GM21367 (cell line): ENCODE measurements at regions not wholly inside any gene's neighbourhood (a gene's known extent, or its start where the extent isn't known, plus 50 kb on each side); places are given as distances from the start of the nearest gene placed in this dataset.

Experiments
- ATAC-seq: cut with Tn5 transposase; IDR thresholded peaks from one replicate; pipeline ENCODE4 v1.9.1; 2021; ENCODE audit not compliant: unreplicated experiment

DNA sequence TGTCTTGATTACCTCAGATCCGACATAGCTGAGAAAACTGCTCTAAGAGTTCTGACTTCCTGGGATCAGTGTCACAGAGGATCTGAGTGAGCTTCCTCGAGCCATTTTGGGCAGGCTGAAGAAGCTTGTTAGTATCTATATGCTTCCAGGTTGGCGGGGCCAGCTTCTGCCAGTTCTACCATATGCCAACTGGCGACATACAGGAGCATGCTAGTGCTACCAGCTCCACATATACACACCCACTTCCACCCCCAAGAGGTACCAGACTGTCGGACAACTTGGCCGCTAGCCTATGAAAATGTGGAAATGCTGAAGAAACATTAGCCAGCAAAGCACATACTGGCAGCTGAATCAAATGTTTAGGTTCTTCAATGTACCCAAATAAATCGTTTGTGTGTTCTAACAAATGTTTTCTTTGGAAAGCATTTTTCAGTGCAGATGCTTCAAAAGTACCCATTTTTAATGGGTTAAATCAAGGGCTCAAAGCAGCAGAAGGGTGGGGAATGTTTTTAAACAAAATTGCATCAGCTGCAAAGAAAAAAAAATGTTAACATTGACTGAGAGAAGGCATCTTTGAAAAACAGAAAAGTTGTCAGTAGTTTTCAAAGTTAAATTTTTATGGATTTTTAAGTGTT is 163.7 kb downstream of the KLF12 start:
- no peak for ATAC-seq

DNA sequence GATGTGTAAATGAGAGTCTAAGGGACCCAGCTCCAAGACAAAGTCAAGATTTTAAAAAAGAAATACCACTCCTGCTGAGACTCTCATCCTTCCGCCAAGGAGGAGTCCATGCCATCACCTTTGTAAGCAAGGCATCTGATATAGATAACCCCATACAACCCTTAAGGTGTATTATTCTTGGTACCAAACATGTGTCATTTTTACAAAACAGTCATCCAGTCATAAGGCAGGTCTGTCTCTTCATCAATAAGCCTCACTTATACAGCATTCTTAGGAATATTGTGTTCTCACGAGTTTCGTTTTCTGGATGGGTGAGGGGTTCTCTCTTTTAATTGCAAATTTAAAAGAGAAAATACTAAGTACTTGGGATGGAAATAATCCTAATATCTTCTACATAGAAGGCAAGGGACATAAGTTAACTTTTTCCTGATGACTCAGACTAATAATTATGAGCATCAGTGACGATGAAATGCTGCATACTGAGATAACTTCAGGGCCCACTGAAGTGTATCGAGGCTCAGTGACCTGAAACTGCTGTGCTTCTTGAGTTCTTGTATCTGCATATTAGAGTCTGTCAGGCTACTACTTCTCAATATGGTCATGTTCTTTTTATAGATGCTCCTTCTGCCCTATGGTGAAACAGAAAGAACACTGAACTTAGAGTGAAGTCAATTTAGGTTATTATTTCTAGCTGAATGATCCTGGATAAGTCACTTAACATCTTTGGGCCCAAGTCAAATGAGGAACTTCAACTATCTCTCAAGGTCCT is 166.6 kb downstream of the KLF12 start:
- peak; percentile 99 for ATAC-seq

DNA sequence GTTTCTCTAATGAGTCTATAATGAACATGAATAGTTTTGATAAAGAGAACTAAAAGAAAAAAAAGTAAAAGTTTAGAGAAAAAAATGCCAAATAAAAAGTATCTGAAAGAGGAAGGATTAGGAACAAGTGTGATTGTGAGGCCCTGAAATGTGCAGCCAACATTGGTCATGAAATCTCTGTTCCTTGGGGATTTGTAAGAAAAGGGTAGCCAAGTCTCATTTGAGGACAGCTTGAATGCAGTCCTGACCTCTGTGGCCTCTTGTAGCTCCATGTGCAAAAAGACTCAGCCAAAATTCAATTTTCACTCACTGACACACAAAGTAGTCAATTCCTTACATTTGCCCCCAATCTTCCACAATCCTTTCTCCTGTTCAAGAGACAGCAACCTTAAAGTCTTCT is 167.9 kb downstream of the KLF12 start:
- ATAC-seq, result no peak

DNA sequence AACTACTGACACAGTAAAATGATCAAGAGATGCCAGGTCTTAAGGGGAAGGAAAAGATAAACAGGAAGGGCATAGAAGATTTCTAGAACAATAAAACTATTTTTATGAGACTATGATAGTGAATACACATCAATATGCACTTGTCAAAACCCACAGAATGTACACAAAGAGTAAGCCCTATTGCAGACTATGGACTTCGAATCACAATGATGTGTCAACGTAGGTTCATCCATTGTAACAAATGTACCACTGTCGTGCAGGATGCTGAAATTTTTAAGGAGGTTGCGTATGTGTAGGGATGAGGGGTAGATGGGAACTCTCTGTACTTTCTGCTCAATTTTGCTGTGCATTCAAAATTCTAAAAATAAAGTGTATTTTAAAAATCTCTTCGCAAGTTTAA is 171.9 kb downstream of the KLF12 start:
- no peak for ATAC-seq

DNA sequence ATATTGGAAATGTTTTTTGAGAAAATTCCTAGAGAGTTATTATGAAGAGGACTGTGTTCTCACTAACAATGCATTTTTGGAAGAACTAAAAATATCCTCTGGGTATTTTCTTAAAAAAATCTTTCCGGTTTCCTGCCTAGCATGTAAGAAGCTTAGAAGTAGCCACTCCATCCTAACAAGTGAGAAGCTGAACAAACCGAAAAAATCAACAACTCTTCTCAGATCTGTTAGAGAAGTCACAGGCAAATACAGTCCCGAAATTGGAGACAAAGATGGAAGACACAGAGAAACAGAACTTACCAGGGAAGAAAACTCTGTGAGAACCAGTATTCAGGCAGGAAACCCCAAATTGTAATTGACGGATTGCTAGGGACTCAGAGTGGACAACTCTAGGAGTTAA is 173.0 kb downstream of the KLF12 start:
- ATAC-seq, result no peak

DNA sequence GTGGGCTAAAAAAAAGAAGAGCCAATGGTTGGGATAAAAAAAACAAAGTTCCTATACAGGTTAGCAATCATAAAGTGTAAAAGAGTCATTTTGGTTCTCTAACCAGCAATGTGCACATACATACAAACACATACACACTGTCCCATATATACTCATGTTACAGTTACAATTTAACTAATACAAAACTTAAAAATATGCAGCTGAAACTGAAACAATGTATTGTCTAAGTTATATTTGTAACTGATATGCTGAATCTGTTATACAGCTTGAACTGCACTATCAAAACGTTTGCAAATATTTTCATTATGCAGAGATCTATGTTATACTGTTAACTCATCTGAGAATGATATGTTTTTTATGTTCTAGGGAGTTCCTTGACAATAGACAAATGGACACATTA is 173.7 kb downstream of the KLF12 start:
- no peak for ATAC-seq

DNA sequence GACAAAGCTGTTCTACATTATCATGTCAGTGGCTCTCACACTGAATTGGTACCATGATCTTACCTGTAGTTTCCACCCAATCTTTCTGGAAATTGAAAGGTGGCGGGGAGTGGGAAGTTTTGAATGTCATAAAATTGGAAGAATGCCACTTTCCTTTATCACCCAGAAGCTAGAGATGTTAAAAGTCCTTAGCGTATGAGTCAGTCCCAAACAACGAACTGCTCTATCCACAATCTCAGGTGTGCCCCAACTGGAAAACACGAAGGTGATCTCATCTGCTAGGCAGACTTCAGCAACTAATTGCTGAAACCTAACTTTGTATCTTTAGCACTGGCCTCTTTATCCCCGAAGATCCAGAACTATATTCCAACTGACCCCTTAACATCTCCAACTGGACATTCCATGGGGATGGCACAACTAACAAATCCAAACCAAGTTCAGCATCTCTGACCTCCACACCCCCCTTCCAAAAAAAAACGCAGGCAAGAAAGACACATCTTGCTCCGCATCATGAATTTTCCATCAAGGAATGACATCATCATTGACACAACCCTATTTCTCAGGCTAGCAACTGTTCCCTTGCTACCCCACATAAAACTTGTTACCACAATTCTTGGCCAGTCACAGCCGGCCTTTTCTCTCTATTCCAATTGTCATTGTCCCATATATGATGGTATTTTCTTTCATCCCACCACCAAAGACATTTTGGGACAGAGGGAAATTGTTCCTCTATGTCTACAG is 175.4 kb downstream of the KLF12 start:
- no peak for ATAC-seq

DNA sequence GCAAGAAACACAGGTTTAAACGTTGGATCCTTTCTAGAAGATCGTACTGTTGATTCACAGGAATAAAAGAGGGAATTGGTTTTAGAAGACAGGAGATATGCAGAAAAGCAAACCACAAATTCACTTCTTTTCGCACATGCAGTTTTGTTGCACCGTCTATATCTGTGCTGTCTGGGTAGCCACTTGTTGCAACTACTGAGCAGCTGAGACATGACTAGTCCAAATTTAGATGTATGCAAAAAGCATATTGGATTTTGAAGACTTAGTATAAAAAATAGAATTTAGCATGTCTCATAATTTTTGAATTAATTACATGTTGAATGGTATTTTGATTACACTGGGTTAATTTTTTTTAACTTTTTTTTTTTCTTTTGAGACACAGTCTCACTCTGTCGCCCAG is 176.3 kb downstream of the KLF12 start:
- ATAC-seq, result no peak

DNA sequence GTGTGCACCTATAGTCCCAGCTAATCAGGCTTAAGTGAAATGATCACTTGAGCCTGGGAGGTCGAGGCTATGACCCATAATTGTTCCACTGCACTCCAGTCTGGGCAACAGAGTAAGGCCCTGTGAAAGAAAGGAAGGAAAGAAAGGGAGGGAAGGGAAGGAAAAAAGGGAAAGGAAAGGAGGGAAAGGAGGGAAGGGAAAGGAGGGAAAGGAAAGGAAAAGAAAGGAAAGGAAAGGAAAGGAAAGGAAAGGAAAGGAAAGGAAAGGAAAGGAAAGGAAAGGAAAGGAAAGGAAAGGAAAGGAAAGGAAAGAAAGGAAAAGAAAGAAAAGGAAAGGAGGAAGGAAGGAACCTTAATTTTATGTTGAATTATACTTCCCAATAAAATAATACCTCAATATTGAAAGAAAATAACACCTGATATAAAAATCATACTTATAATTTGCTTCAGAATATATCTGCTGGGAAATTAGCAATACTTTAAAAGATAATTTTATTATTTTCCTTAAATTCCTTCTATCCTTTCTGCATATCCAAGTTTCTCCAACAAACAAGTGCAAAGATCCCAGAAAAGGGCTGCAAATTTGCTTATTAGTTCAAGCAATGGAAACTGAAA is 177.3 kb downstream of the KLF12 start:
- no peak for ATAC-seq

DNA sequence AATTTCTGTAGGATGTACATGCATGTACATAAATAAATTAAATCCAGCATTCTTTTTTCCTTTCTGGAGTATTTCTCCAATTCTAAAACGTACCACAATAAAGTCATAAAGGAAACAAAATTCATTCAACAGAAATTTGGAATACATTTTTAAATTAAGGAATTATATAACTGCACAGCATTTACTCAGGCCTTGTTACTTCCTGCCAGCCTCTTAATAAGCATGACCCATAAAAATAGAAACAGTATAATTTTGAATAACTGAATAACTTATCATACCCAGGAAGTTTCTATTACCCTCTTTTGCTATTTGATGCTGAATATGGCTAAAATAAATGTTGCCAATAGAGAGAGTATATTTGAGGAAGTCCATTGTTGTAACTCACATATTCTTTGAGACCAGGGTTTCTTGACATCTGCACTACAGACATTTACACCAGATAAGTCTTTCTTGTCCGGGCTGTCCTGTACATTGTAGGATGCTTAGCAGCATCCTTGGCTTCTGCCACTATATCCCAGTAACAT is 178.2 kb downstream of the KLF12 start:
- no peak for ATAC-seq

DNA sequence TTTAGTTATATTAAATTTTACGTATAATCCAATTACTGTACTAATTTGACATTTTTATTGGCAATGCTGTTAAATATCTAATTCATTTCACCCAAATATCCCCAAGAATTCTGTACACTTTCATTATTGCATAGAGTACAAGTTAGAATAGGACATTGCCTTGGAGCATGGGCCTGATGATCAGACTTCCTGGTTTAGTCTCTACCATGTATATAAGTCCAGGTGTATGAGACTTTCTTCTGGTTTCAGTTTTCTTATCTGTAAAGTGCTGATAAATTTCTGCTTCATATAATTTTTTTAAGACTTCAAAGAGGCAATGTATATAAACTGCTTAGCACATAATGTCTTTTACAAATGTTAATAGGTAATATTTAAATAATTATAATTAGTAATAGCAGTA is 179.4 kb downstream of the KLF12 start:
- peak; percentile 66 for ATAC-seq

DNA sequence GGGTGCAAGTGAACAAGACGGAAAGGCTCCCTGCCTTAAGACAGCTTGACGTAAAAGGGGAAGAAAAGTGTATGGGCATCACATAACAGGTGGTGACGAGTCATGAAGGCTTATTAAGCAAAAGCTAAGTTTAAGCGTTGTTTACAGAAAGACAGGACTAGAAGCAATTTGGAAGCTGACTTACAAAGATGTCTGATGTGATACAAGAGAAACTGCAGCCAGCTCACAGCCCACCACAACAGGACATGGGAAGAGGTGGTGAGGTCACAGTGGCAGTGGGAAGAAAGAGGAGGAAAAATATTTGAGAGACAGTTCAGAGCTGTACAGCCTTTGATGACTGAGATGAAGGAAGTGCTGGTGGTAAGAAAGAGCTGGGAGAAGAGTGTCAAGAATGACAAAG is 181.6 kb downstream of the KLF12 start:
- ATAC-seq, result no peak

DNA sequence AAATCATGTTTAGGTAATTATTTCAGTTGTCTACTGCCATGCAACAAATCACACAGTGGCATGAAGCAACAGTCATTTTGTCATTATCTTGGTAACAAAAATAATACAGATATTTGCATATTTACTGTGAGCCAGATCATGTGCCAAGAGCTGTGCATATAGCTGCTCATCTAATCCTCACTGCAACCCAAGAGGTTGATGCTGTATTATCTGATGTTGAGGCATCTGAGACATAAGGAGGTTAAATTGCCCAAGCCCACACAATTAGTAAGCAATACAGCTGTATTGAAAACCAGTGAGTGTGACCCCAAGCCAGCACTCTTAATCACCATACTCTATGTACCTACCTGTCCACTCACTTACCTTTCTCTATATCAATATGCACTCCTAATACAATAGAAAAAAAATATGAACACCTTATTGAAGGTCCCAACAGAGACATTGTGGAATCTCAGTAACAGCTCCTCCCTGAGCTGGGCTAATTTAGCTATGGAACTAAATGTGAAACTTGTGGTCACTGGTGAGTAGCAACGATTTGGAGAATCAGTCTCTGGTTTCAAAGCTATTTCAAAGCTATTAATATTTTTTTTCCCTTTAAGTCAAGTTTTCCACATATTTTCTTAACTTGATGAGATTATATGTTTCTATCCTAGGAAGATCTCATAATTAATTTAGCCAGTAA is 185.2 kb downstream of the KLF12 start:
- peak; percentile 56 for ATAC-seq

DNA sequence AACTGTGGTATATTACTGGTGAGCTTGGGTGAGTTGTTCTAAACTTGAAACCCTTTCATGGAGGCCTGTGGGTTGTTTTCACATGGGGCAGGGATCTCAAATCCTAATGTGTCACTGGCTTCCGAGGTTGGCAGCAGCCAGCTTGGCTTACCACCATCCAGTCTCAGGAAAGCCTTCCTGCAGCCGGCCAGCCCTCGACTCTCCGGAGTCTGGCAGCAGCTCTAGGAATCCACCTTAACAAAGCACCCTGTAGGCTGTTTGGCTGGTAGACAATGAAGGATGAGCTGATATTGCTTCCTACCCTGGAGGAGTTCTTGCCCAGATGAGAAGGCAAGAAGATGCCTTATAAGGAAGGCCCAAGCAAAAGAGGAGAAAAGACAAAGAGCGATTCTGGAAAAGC is 188.3 kb downstream of the KLF12 start:
- no peak for ATAC-seq

DNA sequence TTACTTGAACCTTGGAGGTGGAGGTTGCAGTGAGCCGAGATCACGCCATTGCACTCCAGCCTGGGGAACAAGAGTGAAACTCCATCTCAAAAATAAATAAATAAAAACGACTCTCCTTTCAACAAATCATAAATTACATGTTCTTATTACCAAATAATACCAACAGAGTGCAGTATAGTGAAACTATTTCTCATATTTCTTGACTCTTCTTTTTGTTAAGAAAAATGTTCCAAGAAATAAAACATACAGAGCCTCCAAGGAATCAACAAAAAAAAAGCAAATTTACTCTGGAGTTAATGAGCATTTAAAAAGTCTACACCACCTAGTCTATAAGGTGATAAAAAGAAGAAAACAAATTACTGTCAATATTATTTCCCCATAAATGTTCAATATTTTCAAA is 188.8 kb downstream of the KLF12 start:
- no peak for ATAC-seq

DNA sequence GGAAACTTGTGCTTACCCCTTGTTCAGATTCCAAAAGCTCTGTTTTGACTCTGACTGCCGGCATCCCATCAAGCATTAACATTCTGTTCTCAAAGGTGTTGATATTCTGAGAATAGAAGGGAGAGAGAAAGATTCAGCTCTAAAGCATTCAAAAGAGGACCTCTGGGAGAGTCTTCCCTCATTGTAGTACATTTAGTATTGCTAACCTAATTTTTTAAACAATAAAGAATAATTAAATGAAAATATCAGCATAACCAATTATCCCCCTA is 190.3 kb downstream of the KLF12 start:
- no peak for ATAC-seq

DNA sequence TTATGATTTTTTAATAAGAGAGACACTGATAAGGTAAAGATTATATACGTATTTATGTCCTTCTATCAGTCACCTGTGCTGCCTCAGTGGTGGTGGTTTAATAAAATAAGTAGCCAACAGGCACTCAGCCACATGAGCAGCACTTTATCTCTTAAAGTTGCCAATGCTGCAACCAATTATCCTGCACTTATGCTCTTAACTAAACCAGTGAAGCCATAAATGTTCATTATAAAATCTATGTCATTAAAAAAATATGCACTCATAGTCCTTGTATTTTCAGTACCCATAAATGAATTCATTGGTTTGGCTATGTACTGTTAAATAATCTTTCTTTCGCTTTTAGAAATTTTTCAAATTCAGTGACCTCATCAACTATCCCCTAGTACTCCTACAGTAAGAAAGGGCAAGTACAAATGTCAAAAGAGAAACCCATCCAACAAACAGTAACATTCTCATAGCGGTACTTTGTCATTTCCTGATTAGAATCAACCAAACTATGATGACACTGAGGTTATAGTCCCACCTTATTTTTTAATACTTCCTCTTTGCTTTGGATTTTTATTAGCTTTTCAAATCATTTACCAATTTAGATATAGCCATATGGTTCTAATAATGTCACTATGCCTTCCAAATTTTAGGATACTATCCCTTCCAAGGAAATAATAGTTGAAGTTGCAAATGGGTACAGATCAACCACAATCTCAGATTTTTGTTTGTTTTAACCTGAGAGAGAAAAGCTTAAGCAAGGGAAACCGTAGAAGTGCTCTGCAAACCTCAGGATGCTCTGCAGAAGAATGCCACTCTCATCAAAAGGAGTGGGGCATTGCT is 190.9 kb downstream of the KLF12 start:
- ATAC-seq, result peak; percentile 90

DNA sequence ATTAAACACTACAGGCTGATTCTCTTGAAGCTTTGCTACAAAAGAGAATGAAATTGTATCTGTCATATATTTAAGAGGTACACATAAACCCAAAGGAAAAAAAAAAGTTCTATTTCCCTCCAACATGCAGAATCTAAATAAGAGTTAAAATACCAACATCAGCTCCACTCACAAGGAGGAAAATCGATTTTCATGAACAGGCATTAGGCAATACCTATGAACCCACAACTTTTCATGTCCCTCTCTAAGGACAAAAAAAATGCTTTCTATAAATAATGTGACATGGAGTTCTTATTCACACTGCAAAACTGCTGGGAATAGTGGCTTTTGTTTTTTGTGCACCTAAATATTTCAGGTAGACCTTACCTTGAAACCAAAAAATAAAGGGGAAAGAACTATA is 192.5 kb downstream of the KLF12 start:
- no peak for ATAC-seq

DNA sequence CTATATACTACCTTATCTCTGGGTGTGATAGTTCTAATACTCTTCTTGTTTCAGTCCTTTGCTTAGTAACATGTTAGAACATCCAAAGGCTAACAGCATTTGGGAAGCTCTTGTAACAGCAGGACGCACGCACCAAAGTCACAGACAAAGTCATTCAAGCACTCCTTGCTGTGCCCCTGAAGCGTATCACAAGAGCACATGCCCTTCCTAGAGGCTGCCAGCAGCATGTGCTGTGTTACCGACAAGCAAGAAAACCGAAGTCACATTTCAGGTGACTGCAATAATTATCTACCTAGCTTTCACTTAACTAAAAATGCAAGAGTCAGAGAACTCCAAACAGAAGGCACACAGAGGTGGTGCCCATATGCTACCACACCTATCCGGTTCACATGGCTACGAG is 194.1 kb downstream of the KLF12 start:
- ATAC-seq, result no peak

DNA sequence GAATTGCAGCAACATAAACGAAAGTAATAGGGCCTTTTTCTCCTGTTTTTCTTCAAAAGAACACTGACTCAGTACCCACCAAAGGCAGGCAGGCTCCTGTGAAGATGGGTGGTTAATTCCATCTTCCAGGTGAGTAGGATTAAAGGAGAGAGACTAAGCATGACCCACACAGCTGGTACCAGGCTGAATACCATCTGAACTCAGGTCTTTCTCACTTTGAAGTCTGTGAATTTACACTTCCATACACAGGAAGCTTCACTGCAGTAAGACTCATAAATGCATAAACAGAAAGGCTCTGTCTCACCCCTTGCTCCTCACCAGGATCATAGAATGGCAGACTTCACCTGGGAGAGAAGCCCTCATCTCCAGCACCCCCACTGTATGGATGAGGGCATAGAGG is 194.6 kb downstream of the KLF12 start:
- ATAC-seq, result no peak

DNA sequence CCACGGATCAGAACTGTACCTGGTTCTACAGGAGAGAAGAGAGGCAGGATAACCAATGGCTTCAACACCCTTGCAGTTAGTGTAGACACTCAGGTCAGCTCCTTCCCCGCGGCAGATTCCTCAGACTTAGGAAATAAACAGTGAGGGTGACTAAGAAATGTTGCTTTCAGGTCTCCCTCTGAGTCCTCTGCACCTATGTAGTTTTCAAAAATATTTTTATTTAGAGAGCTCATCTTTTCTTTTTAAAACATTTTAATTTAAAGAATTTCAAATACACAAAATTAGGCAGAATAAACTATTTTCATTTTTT is 195.2 kb downstream of the KLF12 start:
- no peak for ATAC-seq
